IgD-negative memory B cell (primary cell): ENCODE measurements at regions not wholly inside any gene's neighbourhood (a gene's known extent, or its start where the extent isn't known, plus 50 kb on each side); places are given as distances from the start of the nearest gene placed in this dataset.

Experiments
- H3K27ac Mint-ChIP-seq, 3 donors: one replicate each; pipeline ENCODE4 v1.8.0; 2020 to 2022; ENCODE audit warnings: mild to moderate bottlenecking in 3 of 3, mixed read lengths in 3 of 3, moderate library complexity in 1 of 3
- H3K27me3 Mint-ChIP-seq: one replicate; pipeline ENCODE4 v1.8.0; 2021; ENCODE audit warnings: mixed read lengths
- H3K36me3 Mint-ChIP-seq: one replicate; pipeline ENCODE4 v1.8.0; 2020; ENCODE audit warnings: mild to moderate bottlenecking, mixed read lengths
- H3K4me1 Mint-ChIP-seq, 3 donors: one replicate each; pipeline ENCODE4 v1.8.0; 2020 to 2022; ENCODE audit warnings: mixed read lengths in 3 of 3, mild to moderate bottlenecking in 1 of 3
- H3K4me3 Mint-ChIP-seq, 4 donors: one replicate each; pipeline ENCODE4 v1.8.0; 2020 to 2022; ENCODE audit warnings: mild to moderate bottlenecking in 4 of 4, mixed read lengths in 4 of 4, moderate library complexity in 3 of 4
- H3K9me3 Mint-ChIP-seq, 3 donors: one replicate each; pipeline ENCODE4 v1.8.0; 2020 to 2021; ENCODE audit warnings: mixed read lengths in 3 of 3, mild to moderate bottlenecking in 1 of 3

GRCh38 chr2:39537150-39537549, 100.1 kb upstream of the MAP4K3 start:
- Mint-ChIP-seq H3K27ac (no peak overlapping the region), H3K36me3 (no peaks in the 10 kb centered on the region), H3K9me3 (no peaks in the 10 kb centered on the region), H3K4me3 (no peak overlapping the region), H3K27me3 (peaks cover 6% of the 10 kb centered on the region), H3K4me1 (no peaks in the 10 kb centered on the region)

GRCh38 chr2:39538718-39539117, 101.6 kb upstream of the MAP4K3 start:
- peaks cover 9% of the 10 kb centered on the region for H3K27me3 Mint-ChIP-seq
- no peaks in the 10 kb centered on the region for H3K9me3 Mint-ChIP-seq
- H3K36me3 Mint-ChIP-seq, result no peaks in the 10 kb centered on the region
- H3K4me3 Mint-ChIP-seq, result no peak overlapping the region
- no peaks in the 10 kb centered on the region for H3K4me1 Mint-ChIP-seq
- H3K27ac Mint-ChIP-seq, result no peak overlapping the region

GRCh38 chr2:39540414-39540813, 103.3 kb upstream of the MAP4K3 start:
- H3K4me1 Mint-ChIP-seq, result peaks cover 0 to 1% (median 0%) of the 10 kb centered on the region in 3 donors
- no peak overlapping the region for H3K4me3 Mint-ChIP-seq
- H3K36me3 Mint-ChIP-seq, result peaks cover 2% of the 10 kb centered on the region
- peaks cover 5% of the 10 kb centered on the region for H3K27me3 Mint-ChIP-seq
- no peak overlapping the region for H3K27ac Mint-ChIP-seq
- H3K9me3 Mint-ChIP-seq, result no peaks in the 10 kb centered on the region

DNA sequence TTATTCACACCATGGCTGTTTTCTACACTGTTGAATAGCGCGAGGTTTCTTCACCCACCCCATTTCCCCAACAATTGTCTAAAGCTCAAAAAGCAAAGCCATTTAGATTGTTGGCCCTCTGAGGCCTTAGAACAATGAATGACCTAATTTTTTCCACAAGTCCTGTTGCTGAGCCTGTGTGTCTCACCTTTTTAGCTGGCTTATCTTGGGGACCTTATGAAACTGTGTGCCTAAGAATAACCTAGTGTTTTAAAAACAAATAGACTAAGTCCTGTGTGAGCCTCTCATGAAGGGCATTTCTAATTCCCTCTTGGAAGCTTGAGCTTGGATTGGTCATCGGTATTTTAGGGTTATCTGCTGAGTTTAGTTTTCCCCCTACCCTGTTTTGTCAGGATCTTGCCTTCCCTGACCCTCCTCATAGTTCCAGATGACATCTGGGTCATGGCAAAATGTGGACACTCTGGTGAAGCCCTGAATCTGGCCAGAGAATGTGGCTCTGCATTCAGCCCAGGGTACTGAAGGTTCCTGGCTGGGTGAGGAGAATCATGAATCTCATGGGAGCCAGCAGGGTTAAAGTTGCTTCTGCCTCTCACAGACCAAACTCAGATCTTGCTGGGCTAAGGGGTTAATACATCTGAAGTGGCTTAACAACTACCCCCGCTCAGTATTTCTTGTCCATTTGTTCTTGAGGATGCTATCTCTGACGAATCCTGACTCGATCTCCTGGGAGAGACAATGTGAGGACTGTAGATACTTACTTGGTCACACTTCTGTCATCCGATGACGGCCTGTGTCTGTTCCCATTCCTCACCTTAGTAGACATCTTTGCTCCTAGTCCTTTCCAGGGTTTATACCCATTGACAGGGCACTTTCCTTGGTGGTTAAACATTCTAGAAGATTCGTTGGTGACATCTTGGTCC, 104.2 kb upstream of the MAP4K3 start:
- no peak overlapping the region for H3K4me3 Mint-ChIP-seq
- H3K27me3 Mint-ChIP-seq, result peaks cover 5% of the 10 kb centered on the region
- H3K36me3 Mint-ChIP-seq, result peaks cover 2% of the 10 kb centered on the region
- H3K27ac Mint-ChIP-seq, result no peak overlapping the region
- peaks cover 0 to 1% (median 0%) of the 10 kb centered on the region in 3 donors for H3K4me1 Mint-ChIP-seq
- H3K9me3 Mint-ChIP-seq, result no peaks in the 10 kb centered on the region

GRCh38 chr2:39542523-39542922, 105.4 kb upstream of the MAP4K3 start:
- Mint-ChIP-seq H3K27ac (no peak overlapping the region), H3K4me3 (no peak overlapping the region), H3K36me3 (peaks cover 2% of the 10 kb centered on the region), H3K9me3 (no peaks in the 10 kb centered on the region), H3K4me1 (peaks cover 0 to 1% (median 0%) of the 10 kb centered on the region in 3 donors), H3K27me3 (peaks cover 5% of the 10 kb centered on the region)

- Mint-ChIP-seq H3K4me1 (peaks cover 0 to 1% (median 0%) of the 10 kb centered on the region in 3 donors), H3K4me3 (no peak overlapping the region), H3K27me3 (peaks cover 3% of the 10 kb centered on the region), H3K9me3 (no peaks in the 10 kb centered on the region), H3K36me3 (peaks cover 2% of the 10 kb centered on the region), H3K27ac (no peak overlapping the region)
Measured at GRCh38 chr2:39545957-39546356, 108.9 kb upstream of the MAP4K3 start.

GRCh38 chr2:39546409-39546808, 109.3 kb upstream of the MAP4K3 start:
- Mint-ChIP-seq H3K27ac (no peak overlapping the region), H3K36me3 (peaks cover 2% of the 10 kb centered on the region), H3K27me3 (peaks cover 3% of the 10 kb centered on the region), H3K9me3 (no peaks in the 10 kb centered on the region), H3K4me1 (peaks cover 0 to 1% (median 0%) of the 10 kb centered on the region in 3 donors), H3K4me3 (no peak overlapping the region)

GRCh38 chr2:39546937-39547336, 109.9 kb upstream of the MAP4K3 start:
- peaks cover 2% of the 10 kb centered on the region for H3K36me3 Mint-ChIP-seq
- H3K27ac Mint-ChIP-seq, result no peak overlapping the region
- H3K9me3 Mint-ChIP-seq, result no peaks in the 10 kb centered on the region
- peaks cover 0 to 1% (median 0%) of the 10 kb centered on the region in 3 donors for H3K4me1 Mint-ChIP-seq
- peaks cover 3% of the 10 kb centered on the region for H3K27me3 Mint-ChIP-seq
- no peak overlapping the region for H3K4me3 Mint-ChIP-seq

DNA sequence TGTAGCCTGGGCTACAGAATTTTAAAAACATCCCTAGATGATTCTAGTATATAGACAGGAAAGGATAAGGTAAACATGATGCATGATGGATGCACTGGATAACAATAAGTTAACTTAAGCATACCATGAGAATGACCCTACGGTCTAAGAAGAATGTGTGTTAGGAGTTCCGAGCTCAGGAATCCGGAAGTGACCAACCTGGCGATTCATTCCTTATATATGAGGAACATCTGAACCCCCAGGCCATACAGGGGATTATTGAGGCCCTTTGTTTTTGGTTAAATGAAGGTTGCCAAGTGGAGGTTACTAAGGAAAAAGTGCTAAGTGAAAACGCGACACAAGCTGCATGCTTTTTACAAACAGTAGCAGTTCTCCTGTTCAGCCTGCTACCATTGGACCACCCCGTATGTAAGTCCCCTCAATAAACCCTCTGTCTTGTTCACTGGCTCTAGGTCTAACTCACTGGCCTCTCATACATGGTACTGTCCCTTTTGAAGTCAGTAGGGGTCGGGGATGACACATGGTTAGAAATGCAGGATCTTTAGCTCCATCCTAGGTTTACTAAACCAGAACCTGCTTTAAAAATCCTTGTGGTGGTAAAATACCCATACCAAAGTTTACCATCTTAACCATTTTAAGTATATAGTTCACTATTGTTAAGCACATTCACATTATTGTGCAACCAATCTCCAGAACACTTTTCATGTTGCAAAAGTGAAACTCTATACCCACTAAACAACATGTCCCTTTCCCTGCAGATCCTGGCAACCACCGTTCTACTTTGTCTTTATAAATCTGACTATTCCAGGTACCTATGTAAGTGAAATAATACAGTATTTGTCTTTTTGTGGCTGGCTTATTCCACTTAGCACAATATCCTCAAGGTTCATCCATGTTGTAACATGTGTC, 111.0 kb upstream of the MAP4K3 start:
- Mint-ChIP-seq H3K36me3 (peaks cover 2% of the 10 kb centered on the region), H3K27ac (no peak overlapping the region)

GRCh38 chr2:39549000-39549399, 111.9 kb upstream of the MAP4K3 start:
- Mint-ChIP-seq H3K4me3 (no peak overlapping the region), H3K27ac (no peak overlapping the region)

More for the DNA sequence above, 111.0 kb upstream of the MAP4K3 start:
- Mint-ChIP-seq H3K4me3 (no peak overlapping the region), H3K4me1 (peaks cover 0 to 1% (median 0%) of the 10 kb centered on the region in 3 donors), H3K9me3 (no peaks in the 10 kb centered on the region), H3K27me3 (peaks cover 3% of the 10 kb centered on the region)

DNA sequence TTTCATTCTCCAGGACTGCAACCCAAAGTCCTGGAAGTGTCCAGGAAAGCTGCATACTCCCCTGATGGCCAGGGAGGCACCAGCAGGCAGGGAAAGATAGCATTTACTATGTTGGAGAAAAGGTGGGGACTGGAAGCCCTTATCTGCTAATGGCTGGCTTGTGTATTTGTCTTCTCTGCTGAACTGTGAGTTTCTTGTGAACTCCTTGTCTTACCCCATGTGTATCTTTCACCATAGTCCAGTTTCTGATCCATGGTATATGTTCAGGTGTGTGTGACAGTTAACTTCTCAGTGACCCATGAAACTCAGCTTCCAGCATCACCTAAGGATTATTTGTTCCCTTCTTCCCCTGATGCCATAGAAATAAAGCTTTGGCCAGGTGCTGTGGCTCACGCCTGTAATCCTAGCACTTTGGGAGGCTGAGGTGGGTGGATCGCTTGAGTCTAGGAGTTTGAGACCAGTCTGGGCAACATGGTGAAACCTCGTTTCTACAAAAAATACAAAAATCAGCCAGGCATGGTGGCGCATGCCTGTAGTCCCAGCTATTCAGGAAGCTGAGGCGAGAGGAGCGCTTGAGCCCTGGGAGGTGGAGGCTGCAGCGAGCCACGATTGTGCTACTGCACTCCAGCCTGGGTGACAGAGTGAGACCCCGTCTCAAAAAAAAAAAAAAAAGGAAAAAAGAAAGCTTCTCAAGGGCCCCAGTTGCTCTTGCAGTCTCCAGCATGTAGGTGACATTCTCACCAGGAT, 112.8 kb upstream of the MAP4K3 start:
- peaks cover 0 to 1% (median 0%) of the 10 kb centered on the region in 3 donors for H3K4me1 Mint-ChIP-seq
- no peak overlapping the region for H3K4me3 Mint-ChIP-seq
- no peaks in the 10 kb centered on the region for H3K9me3 Mint-ChIP-seq
- no peak overlapping the region for H3K27ac Mint-ChIP-seq
- H3K36me3 Mint-ChIP-seq, result peaks cover 2% of the 10 kb centered on the region
- no peaks in the 10 kb centered on the region for H3K27me3 Mint-ChIP-seq

More at GRCh38 chr2:39549000-39549399, 111.9 kb upstream of the MAP4K3 start:
- H3K9me3 Mint-ChIP-seq, result no peaks in the 10 kb centered on the region
- peaks cover 2% of the 10 kb centered on the region for H3K36me3 Mint-ChIP-seq
- H3K27me3 Mint-ChIP-seq, result no peaks in the 10 kb centered on the region
- H3K4me1 Mint-ChIP-seq, result peaks cover 0 to 1% (median 0%) of the 10 kb centered on the region in 3 donors

DNA sequence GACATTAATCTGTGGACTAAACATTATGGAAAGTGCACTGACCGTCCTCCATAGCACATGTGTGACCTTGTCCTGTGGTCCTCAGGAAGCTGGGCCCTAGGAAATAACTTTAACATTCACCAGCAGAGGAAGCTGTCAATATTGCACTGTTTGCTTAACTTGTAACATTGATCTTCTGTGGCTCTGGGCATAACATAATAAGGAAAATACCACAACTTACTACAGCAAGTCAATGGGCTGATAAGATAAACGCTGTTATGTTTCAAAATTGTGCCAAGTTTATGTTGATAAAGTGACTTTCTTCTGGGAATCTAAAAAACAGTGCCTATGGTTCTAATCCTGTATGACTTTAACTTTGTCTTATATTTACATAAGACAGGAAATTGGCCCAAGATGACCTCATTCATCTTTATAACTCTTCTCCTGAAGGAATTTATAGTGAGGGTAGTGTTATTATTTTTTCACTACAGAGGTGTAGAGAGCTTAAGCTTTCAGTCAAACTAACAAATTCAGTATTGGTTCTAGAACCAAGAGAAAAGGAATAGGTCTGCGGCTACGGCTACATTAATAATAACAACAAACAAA, 113.7 kb upstream of the MAP4K3 start:
- no peak overlapping the region for H3K4me3 Mint-ChIP-seq
- no peaks in the 10 kb centered on the region for H3K9me3 Mint-ChIP-seq
- no peaks in the 10 kb centered on the region for H3K27me3 Mint-ChIP-seq
- H3K27ac Mint-ChIP-seq, result no peak overlapping the region
- no peaks in the 10 kb centered on the region for H3K4me1 Mint-ChIP-seq
- H3K36me3 Mint-ChIP-seq, result no peaks in the 10 kb centered on the region

GRCh38 chr2:39558906-39559305, 106.8 kb upstream of the TMEM178A start:
- Mint-ChIP-seq H3K27ac (no peak overlapping the region), H3K9me3 (peaks cover 3 to 19% (median 13%) of the 10 kb centered on the region in 3 donors), H3K4me3 (no peak overlapping the region), H3K27me3 (no peaks in the 10 kb centered on the region), H3K36me3 (peaks cover 2% of the 10 kb centered on the region), H3K4me1 (no peaks in the 10 kb centered on the region)

DNA sequence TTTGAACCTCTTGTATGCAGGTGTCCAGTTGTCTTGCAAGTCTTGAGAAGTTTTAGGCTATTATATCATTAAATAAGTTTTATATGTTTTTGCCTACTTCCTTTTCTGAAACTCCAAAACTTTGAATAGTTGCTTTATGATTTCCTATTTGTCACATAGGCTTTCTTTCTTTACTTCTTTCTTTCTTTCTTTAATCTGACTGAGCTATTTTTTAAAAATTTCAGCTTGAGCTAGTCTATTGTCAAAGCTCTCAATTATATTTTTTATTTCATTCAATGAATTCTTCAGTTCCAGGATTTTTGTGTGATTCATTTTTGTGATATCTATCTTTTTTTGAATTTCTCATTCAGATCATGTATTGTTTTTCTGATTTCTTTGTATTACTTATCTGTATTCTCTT, 102.1 kb upstream of the TMEM178A start:
- peaks cover 4% of the 10 kb centered on the region for H3K36me3 Mint-ChIP-seq
- H3K4me3 Mint-ChIP-seq, result no peak overlapping the region
- peaks cover 6 to 22% (median 19%) of the 10 kb centered on the region in 3 donors for H3K9me3 Mint-ChIP-seq

More for the DNA sequence above, 102.1 kb upstream of the TMEM178A start:
- peaks cover 0 to 1% (median 0%) of the 10 kb centered on the region in 3 donors for H3K4me1 Mint-ChIP-seq
- H3K27me3 Mint-ChIP-seq, result no peaks in the 10 kb centered on the region
- no peak overlapping the region for H3K27ac Mint-ChIP-seq
